IMR-90 (cell line): ENCODE measurements at regions not wholly inside any gene's neighbourhood (a gene's known extent, or its start where the extent isn't known, plus 50 kb on each side); places are given as distances from the start of the nearest gene placed in this dataset.

Experiments
- ATAC-seq: fragments of 200-7000 bp; cut with Tn5 transposase; 2 replicates; pipeline ENCODE4 v1.9.1; 2020; ENCODE audit warnings: low read depth, mild to moderate bottlenecking, moderate library complexity
- BruUV-seq: library from RNA; stranded (reverse); fragments of 400-500 nt; replicated peaks from 2 replicates; lab custom pipeline; 2021; lab: Mats Ljungman, UMichigan
- CTCF ChIA-PET: fragments of 300-600 bp; formaldehyde crosslinking; extraction: SDS; loops from one replicate; lab custom pipeline; 2021; ENCODE audit warnings: antibody characterized with exemption; lab: Yijun Ruan, JAX
- POLR2A ChIA-PET: fragments of 300-600 bp; sonication (Branson Sonifier 250); formaldehyde crosslinking; loops from one replicate; lab custom pipeline; 2022; ENCODE audit warnings: antibody characterized with exemption; ENCODE audit not compliant: unreplicated experiment; lab: Charles Lee
- DNase-seq: peaks from one replicate; pipeline ENCODE4 v3.0.0; 2013
- H2AFZ ChIP-seq: replicated peaks from 2 replicates; pipeline ENCODE3; 2013; ENCODE audit warnings: low read length, mild to moderate bottlenecking; ENCODE audit not compliant: poor library complexity
- H2AK5ac ChIP-seq: 2 replicates; pipeline ENCODE4 v1.6.1; 2013; ENCODE audit warnings: low read depth, low read length, inconsistent platforms
- H2AK9ac ChIP-seq: replicated peaks from 2 replicates; pipeline ENCODE3; 2013; ENCODE audit warnings: mild to moderate bottlenecking, low read depth, low read length, moderate library complexity; ENCODE audit not compliant: poor library complexity
- H2BK120ac ChIP-seq: 2 replicates; pipeline ENCODE4 v1.6.1; 2013; ENCODE audit warnings: low read depth, low read length, inconsistent platforms
- H2BK15ac ChIP-seq: 3 replicates; pipeline ENCODE4 v1.6.1; 2013; ENCODE audit warnings: low read depth, low read length, inconsistent platforms
- H2BK20ac ChIP-seq: 2 replicates; pipeline ENCODE4 v1.6.1; 2013; ENCODE audit warnings: low read depth, mild to moderate bottlenecking, inconsistent platforms, low read length, moderate library complexity
- H2BK5ac ChIP-seq: 2 replicates; pipeline ENCODE4 v1.6.1; 2013; ENCODE audit warnings: mild to moderate bottlenecking, low read depth, low read length, inconsistent platforms; ENCODE audit not compliant: poor library complexity, severe bottlenecking
- H3K14ac ChIP-seq: replicated peaks from 2 replicates; pipeline ENCODE4 v1.6.1; 2013; ENCODE audit warnings: low read depth, low read length, inconsistent platforms
- H3K18ac ChIP-seq: 2 replicates; pipeline ENCODE4 v1.6.1; 2013; ENCODE audit warnings: low read depth, low read length, control low read depth
- H3K23ac ChIP-seq: 2 replicates; pipeline ENCODE4 v1.6.1; 2013; ENCODE audit warnings: low read depth, low read length, inconsistent platforms
- H3K27ac ChIP-seq: 2 replicates; pipeline ENCODE4 v1.5.1; 2013; ENCODE audit warnings: mild to moderate bottlenecking, control low read depth, low read length; ENCODE audit not compliant: insufficient read depth
- H3K27me3 ChIP-seq: 2 replicates; pipeline ENCODE4 v1.6.1; 2013; ENCODE audit warnings: low read length; ENCODE audit not compliant: control insufficient read depth, insufficient read depth
- H3K36me3 ChIP-seq: 2 replicates; pipeline ENCODE4 v1.6.1; 2013; ENCODE audit warnings: low read length, mixed read lengths; ENCODE audit not compliant: control insufficient read depth, insufficient read depth
- H3K4ac ChIP-seq: 2 replicates; pipeline ENCODE4 v1.6.1; 2013; ENCODE audit warnings: low read depth, low read length, inconsistent platforms
- H3K4me1 ChIP-seq: 2 replicates; pipeline ENCODE4 v1.6.1; 2013; ENCODE audit warnings: low read length, mixed read lengths; ENCODE audit not compliant: control insufficient read depth, insufficient read depth
- H3K4me2 ChIP-seq: 2 replicates; pipeline ENCODE4 v1.6.1; 2013; ENCODE audit warnings: low read depth, mild to moderate bottlenecking, control low read depth, low read length, moderate library complexity
- H3K4me3 ChIP-seq: 2 replicates; pipeline ENCODE4 v1.5.1; 2013; ENCODE audit warnings: low read depth, mild to moderate bottlenecking, control low read depth, low read length, moderate library complexity; ENCODE audit not compliant: insufficient read depth
- H3K56ac ChIP-seq: 2 replicates; pipeline ENCODE4 v1.6.1; 2013; ENCODE audit warnings: low read length, inconsistent platforms; ENCODE audit not compliant: insufficient read depth; ENCODE audit errors: extremely low read depth
- H3K79me1 ChIP-seq, 2 experiments: 2 replicates each; pipeline ENCODE4 v1.6.1; 2013; ENCODE audit warnings: low read length in 2 of 2, inconsistent platforms in 1 of 2, low read depth in 1 of 2
- H3K9ac ChIP-seq: 2 replicates; pipeline ENCODE4 v1.6.1; 2013; ENCODE audit warnings: low read depth, low read length, control low read depth
- H3K9me1 ChIP-seq: 2 replicates; pipeline ENCODE4 v1.6.1; 2013; ENCODE audit warnings: low read length, inconsistent platforms; ENCODE audit not compliant: insufficient read depth
- H3K9me3 ChIP-seq: 2 replicates; pipeline ENCODE4 v1.6.1; 2013; ENCODE audit warnings: low read length; ENCODE audit not compliant: control insufficient read depth, insufficient read depth
- H4K20me1 ChIP-seq: 2 replicates; pipeline ENCODE4 v1.6.1; 2013; ENCODE audit warnings: low read length, inconsistent platforms; ENCODE audit not compliant: insufficient read depth
- H4K5ac ChIP-seq: 2 replicates; pipeline ENCODE4 v1.6.1; 2013; ENCODE audit warnings: mild to moderate bottlenecking, low read depth, low read length, control low read depth
- H4K8ac ChIP-seq, 2 experiments: 2 replicates each; pipeline ENCODE4 v1.6.1; 2013; ENCODE audit warnings: low read depth in 2 of 2, low read length in 2 of 2, control low read depth in 1 of 2, inconsistent platforms in 1 of 2
- H4K91ac ChIP-seq: 2 replicates; pipeline ENCODE4 v1.6.1; 2013; ENCODE audit warnings: low read depth, low read length, inconsistent platforms; ENCODE audit not compliant: insufficient read depth
- BHLHE40 ChIP-seq: fragments of 150-350 bp; IDR thresholded peaks from 2 replicates; pipeline ENCODE4 v1.6.1; 2016; ENCODE audit warnings: mild to moderate bottlenecking, low read depth, low read length
- CEBPB ChIP-seq: IDR thresholded peaks from 2 replicates; pipeline ENCODE4 v1.6.1; 2012; ENCODE audit warnings: low read depth, low read length, improper control_type of control experiment
- CHD1 ChIP-seq: IDR thresholded peaks from 2 replicates; pipeline ENCODE4 v1.6.1; 2012; ENCODE audit warnings: low read depth, low read length, improper control_type of control experiment
- ELK1 ChIP-seq: fragments of 150-350 bp; IDR thresholded peaks from 2 replicates; pipeline ENCODE4 v1.6.1; 2016; ENCODE audit warnings: low read depth, mild to moderate bottlenecking, low read length, moderate library complexity, borderline replicate concordance
- FOS ChIP-seq: fragments of 150-350 bp; IDR thresholded peaks from 2 replicates; pipeline ENCODE4 v1.6.1; 2016; ENCODE audit warnings: low read depth, low read length
- MAFK ChIP-seq: IDR thresholded peaks from 2 replicates; pipeline ENCODE4 v1.6.1; 2012; ENCODE audit warnings: low read depth, low read length, improper control_type of control experiment
- MAZ ChIP-seq: IDR thresholded peaks from 2 replicates; pipeline ENCODE4 v1.6.1; 2012; ENCODE audit warnings: low read depth, mild to moderate bottlenecking, low read length, improper control_type of control experiment, moderate library complexity, borderline replicate concordance
- MXI1 ChIP-seq: IDR thresholded peaks from 2 replicates; pipeline ENCODE4 v1.6.1; 2012; ENCODE audit warnings: low read depth, mild to moderate bottlenecking, low read length, moderate library complexity, borderline replicate concordance
- NFE2L2 ChIP-seq: fragments of 150-350 bp; IDR thresholded peaks from 2 replicates; pipeline ENCODE4 v1.6.1; 2016; ENCODE audit warnings: low read depth, mild to moderate bottlenecking, low read length
- POLR2A ChIP-seq: IDR thresholded peaks from 2 replicates; pipeline ENCODE4 v1.6.1; 2012; ENCODE audit warnings: mild to moderate bottlenecking, low read depth, low read length
- RAD21 ChIP-seq: IDR thresholded peaks from 2 replicates; pipeline ENCODE4 v1.6.1; 2012; ENCODE audit warnings: low read length, improper control_type of control experiment
- RCOR1 ChIP-seq: IDR thresholded peaks from 2 replicates; pipeline ENCODE4 v1.6.1; 2012; ENCODE audit warnings: mild to moderate bottlenecking, low read length, improper control_type of control experiment; ENCODE audit not compliant: insufficient replicate concordance
- RFX5 ChIP-seq: IDR thresholded peaks from 2 replicates; pipeline ENCODE4 v1.8.0; 2012; ENCODE audit warnings: low read depth, mild to moderate bottlenecking, low read length, moderate library complexity
- SMC3 ChIP-seq: fragments of 150-350 bp; IDR thresholded peaks from 2 replicates; pipeline ENCODE4 v1.6.1; 2016; ENCODE audit warnings: low read depth, mild to moderate bottlenecking, antibody characterized with exemption, low read length, moderate library complexity
- USF2 ChIP-seq: fragments of 150-350 bp; IDR thresholded peaks from 2 replicates; pipeline ENCODE4 v1.6.1; 2017; ENCODE audit warnings: mild to moderate bottlenecking, antibody characterized with exemption, low read length, low read depth
- WGBS, 2 experiments: methylation state at CpG; one replicate each; pipeline versions ENCODE4 v1.1.5 to v1.1.7; 2013; ENCODE audit warnings: missing lambda C conversion rate in 2 of 2; ENCODE audit not compliant: insufficient read length in 1 of 2; ENCODE audit errors: extremely low coverage in 2 of 2; 5-methylcytosine and 5-hydroxymethylcytosine counted together
- dilution Hi-C: fragments of 300-500 bp; cut with HindIII; formaldehyde crosslinking; loops from one replicate; pipeline ENCODE4 v1.14.3; 2018; ENCODE audit warnings: low sequenced_read_pairs; ENCODE audit not compliant: unreplicated experiment
- in situ Hi-C: fragments of 300-500 bp; cut with MboI; formaldehyde crosslinking; loops from 3 replicates; pipeline ENCODE4 v1.14.3; 2019; ENCODE audit warnings: low sequenced_read_pairs, inconsistent platforms, mixed read lengths
- intact Hi-C: fragments of 100-400 bp; cut with micrococcal nuclease; formaldehyde crosslinking; loops from 2 replicates; pipeline ENCODE4 v1.10.0; 2022
- TF ChIP-seq, protein P1 (sequence below): conservative IDR thresholded peaks from 2 replicates; pipeline ENCODE4 v1.5.1; 2012; ENCODE audit warnings: mild to moderate bottlenecking, low read depth, low read length, improper control_type of control experiment

DNA sequence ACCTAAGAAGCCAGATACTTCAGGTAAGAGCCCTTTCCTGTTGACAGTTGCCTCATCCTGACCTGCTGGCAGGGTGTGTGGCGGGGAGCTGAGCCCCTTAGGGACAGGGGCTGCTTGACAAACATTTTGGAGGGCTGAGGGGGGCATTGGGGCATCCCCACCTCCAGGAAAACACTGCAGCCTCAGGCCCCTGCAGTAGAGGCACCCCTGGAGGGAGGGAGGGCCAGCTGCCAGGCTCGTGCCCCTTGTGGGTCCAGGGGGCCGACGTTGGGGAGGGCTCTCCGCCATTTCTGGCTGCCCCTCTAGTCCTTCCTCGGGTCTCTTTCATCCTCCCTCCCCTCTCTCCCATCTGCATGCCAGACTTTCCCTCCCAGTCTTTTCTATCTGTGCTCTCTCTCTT is 177.3 kb downstream of the RPS24 start:
- intact Hi-C loops, result loop anchor here (1.0 to 10.0 kb wide), 6 partner anchors 91 to 985 kb away; no protein-coding TSS in a partner anchor
- Histone ChIP-seq H3K23ac (no peak overlapping the region), H3K18ac (no peak overlapping the region), H3K79me1 (0 out of 4 replicates have a peak, but pooled peaks cover 0 to 3% of the 10 kb centered on the region in 2 experiments), H3K9ac (no peak overlapping the region), H2AFZ (no peak overlapping the region), H3K4ac (peak overlapping the region; percentile 20; the same call in 1 of the 2 replicates), H3K36me3 (no peaks in the 10 kb centered on the region), H4K8ac (no peak overlapping the region), H3K27ac (no peak overlapping the region), H2BK120ac (peak overlapping the region; percentile 12; the same call in 1 of the 2 replicates), H3K4me3 (no peak overlapping the region), H4K5ac (no peak overlapping the region), H3K9me1 (peaks cover 6% of the 10 kb centered on the region), H3K56ac (no peak overlapping the region), H3K14ac (no peak overlapping the region), H3K4me2 (no peak overlapping the region), H3K4me1 (peaks cover 11% of the 10 kb centered on the region), H2BK5ac (no peak overlapping the region), H3K27me3 (peaks cover 3% of the 10 kb centered on the region; the same call in 1 of the 2 replicates), H2AK9ac (no peak overlapping the region), H4K91ac (no peak overlapping the region), H4K20me1 (no peaks in the 10 kb centered on the region), H3K9me3 (no peaks in the 10 kb centered on the region), H2BK15ac (no peak overlapping the region), H2BK20ac (no peak overlapping the region), H2AK5ac (no peak overlapping the region)
- CTCF ChIA-PET, result interaction anchor here (0.7 to 1.0 kb wide), 3 partner anchors 91 to 493 kb away, joined by 3 to 4 read pairs (median 3); no protein-coding TSS in a partner anchor
- BruUV-seq, result no TSS peak
- dilution Hi-C loops, result no loop called here
- DNase-seq (no peak), ATAC-seq (no peak)
- POLR2A ChIA-PET, result no interaction called here
- no peak for TF ChIP-seq MXI1
- TF ChIP-seq CEBPB, result no peak
- no peak for TF ChIP-seq RAD21
- TF ChIP-seq MAZ, result no peak
- TF ChIP-seq RFX5, result no peak
- TF ChIP-seq RCOR1, result no peak
- TF ChIP-seq MAFK, result no peak
- TF ChIP-seq CHD1, result no peak
- TF ChIP-seq SMC3, result no peak
- TF ChIP-seq FOS, result no peak
- TF ChIP-seq, protein P1, sequence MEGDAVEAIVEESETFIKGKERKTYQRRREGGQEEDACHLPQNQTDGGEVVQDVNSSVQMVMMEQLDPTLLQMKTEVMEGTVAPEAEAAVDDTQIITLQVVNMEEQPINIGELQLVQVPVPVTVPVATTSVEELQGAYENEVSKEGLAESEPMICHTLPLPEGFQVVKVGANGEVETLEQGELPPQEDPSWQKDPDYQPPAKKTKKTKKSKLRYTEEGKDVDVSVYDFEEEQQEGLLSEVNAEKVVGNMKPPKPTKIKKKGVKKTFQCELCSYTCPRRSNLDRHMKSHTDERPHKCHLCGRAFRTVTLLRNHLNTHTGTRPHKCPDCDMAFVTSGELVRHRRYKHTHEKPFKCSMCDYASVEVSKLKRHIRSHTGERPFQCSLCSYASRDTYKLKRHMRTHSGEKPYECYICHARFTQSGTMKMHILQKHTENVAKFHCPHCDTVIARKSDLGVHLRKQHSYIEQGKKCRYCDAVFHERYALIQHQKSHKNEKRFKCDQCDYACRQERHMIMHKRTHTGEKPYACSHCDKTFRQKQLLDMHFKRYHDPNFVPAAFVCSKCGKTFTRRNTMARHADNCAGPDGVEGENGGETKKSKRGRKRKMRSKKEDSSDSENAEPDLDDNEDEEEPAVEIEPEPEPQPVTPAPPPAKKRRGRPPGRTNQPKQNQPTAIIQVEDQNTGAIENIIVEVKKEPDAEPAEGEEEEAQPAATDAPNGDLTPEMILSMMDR, result no peak
- TF ChIP-seq NFE2L2, result no peak
- no peak for TF ChIP-seq POLR2A
- no peak for TF ChIP-seq ELK1
- no peak for TF ChIP-seq BHLHE40
- no peak for TF ChIP-seq USF2
- 83% methylated on average over 3 of the region's 6 CpGs; no CpG with 5 or more reads in 1 of the 2 experiments for WGBS, 2 experiments
- in situ Hi-C loops, result no loop called here
